Femur (tissue), 1 donor: ENCODE measurements at regions not wholly inside any gene's neighbourhood (a gene's known extent, or its start where the extent isn't known, plus 50 kb on each side); places are given as distances from the start of the nearest gene placed in this dataset.

Experiments used
- DNase-seq: peaks from one replicate; pipeline ENCODE4 v3.0.0-alpha.2; 2017

DNA sequence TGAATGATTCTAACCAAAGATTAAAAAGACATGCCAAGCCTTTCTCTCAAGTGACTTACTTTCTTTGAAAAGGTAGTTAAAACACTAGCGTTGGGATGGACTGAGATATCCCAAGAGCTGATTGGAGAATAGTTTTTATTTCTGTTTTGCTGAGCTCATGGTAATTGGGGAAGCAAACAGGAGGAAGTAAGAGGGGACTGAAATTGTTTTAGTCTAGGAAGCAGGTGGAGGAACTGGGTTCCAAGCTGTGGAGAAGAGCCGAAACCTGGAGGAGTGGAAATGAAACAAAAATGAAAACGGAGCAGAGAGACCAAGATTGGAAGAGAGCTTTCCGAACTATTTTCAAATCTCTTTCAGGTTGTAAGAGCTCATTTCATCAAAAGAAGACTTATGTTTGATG, 59.9 kb upstream of the TENT5A start:
- DNase-seq: no peak

DNA sequence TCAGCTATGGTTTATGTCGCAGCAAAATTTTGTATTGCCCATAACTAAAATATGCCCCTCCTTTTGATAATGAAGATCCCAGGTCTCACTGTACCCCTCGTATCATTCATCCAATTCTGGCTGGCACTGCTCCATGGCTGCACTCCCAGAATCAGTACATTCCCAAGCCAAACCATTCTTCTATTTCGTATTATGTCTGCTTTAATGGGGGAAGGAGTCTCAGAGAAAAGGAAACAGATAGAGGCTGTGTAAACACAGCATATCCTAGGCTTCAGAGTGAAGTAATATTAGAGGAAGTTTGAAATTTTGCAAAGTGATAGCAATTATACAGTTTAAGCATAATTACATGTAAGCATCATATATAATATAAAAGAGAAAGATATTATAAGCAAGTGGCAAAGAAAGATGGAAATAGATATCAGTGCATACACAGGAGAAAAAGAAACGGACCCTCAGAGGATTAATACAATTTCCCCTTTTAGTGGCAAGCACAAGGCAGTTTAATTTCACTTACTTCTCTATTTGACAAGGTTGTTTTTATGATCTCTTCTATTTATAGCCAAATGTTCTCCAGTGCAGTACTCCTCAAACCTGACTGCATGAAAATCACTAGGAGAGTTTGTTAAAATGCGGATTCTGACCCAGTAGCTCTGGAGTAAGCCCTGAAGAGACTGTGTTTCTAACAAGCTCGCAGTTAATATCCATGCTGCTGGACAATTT, 56.5 kb upstream of the TENT5A start:
- DNase-seq: peak; percentile 36

DNA sequence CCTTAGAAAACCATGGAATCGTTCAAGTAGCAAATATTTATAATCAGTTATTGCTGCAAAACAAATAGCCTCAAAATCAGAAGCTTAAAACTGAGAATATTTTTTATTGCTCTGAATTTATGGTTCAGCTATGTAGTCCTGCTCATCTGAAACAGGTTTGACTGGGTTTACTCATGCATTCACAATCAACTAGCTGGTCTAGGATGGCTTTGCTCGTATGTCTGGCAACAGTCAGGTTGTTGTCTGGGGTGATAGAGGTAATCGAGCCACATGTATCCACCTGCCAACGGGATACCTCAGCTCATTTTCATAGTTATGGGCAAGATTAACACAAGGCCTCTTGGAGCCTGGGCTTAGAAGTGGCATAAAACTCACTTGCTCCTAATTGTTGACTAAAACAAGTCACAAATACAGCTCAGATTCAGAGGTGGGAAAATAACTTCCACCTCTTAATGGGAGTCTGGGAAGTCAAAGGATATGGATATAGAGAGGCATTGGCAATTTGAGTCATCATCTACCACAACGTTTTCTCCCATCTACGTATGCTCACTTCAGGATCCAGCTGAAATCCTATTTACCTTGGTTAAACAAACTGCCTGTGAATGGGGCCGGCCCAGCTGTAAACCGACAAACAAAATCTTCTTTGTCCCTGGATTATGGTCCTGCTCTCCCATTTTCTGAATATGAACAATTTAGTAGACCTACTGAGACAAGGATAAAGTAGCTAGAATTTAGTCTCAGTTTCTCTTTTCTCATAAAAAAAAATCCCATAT, 54.5 kb upstream of the TENT5A start:
- DNase-seq: no peak

DNA sequence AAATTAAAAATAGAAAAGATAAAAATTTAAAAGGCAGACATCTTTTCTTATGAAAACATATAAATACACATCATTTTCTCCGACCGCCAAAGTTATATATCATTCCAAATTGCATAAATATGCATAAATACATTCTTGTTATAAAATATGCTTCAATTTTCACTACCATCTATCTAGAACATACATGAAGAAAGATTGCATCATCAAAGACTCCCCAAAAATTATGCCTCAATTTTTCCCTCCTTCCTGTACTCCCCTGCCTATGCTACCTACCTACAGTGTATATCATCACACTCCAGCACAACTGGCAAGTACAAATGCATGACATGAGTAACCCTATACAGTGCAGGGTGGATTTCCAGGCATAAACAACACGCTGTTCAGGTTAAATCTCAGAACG, 49.9 kb upstream of the TENT5A start:
- DNase-seq: no peak
